HL-60/S4 (cell line): ENCODE measurements at regions not wholly inside any gene's neighbourhood (a gene's known extent, or its start where the extent isn't known, plus 50 kb on each side); places are given as distances from the start of the nearest gene placed in this dataset.
"Not testable (repeated sequence)": the region's sequence is repeated elsewhere in the genome, so short reads cannot be mapped to it uniquely, and the experiment has no call there.

Experiments
- in situ Hi-C: fragments of 300-500 bp; cut with MboI; formaldehyde crosslinking; loops from 2 replicates; pipeline ENCODE4 v1.14.3; 2022; ENCODE audit warnings: low sequenced_read_pairs

DNA sequence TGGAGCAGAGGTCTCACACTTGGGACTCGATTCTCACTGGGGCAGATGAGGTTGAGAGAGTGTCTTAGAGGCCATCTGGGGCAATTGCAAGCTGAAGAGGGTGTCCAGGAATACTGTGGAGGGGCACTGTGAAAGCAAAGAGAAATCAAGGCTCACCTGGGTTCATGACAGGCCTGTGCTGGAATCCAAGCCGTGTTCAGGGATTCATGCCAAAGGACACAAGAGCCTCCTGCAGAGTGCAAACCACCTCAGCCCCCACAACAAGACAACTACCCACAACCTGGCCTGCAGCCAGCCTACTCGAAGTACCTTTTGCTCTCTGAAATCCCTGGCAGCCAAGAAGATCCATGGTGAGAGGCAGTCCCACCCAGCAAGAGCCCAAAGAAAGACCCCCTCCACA is 2334.2 kb downstream of the TP53TG3F start:
- in situ Hi-C loops, result no loop called here

DNA sequence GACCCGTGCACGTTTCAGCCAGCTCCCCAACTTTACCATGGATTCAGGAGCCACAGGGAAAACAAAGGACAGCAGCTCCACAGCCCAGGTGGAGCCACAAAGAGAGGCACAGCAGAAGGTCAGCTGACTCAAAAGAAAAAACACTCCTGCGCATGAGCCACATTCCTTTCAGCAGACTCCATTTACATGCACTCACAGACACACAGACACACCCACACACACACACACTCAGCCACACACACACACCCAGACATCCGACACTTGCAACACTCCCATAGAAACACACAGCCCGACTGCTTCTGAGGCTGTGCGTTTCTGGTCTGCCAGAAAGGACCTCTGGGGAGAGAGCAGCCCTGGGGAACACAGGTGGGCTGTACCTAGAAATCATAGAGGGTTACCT is 2335.5 kb downstream of the TP53TG3F start:
- in situ Hi-C loops, result no loop called here

DNA sequence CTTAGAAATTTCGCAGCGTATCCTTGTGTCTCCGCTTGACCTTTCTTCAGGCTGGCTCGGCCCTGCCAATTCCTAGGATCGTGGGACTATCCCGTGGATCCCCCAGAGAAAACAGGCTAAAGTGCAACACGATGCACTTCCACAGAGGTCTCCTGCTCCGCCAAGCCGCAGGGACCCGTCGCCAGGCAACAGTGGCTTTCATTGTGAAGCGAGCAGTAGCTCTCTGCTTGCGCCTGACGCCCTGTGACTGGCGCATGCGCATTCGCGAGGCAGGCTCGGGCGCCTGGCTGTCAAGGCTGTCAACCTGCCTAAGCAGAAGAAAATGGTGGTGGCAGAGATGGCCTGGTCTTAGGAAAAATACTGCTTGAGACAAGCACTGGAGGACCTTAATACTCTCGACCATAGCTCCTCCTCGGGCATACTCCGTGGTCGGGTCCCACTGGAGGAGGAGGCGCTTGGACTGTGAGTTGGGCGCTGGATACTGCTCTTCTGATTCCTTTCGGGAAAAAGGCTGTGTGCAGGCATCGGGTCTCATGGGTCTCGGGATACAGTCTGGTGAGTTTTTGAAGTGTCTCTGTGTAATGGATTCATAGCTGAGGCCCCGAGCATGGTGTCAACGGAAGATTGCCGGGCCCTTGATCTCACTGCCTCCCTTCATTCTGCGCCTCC is 2336.1 kb downstream of the TP53TG3F start:
- in situ Hi-C loops, result no loop called here

DNA sequence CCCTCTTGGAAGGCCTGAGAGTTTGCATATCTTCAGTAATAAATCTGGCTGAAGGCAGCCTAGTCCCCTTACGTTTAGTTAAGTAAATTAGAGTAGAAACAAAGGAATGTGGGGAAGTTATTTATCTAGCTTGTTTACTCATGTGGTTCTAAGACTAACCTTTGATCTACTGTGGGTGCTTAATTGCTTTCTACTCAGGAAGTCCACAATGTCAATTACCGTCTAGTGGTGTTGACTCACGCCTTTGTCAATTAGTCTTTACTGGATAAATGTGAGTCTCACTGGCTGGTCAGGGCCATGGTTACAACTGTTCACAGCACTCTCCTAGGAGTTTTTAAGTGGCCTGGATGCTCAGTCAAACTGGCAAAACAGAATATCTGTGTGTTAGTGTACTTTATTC is 2338.4 kb downstream of the TP53TG3F start:
- in situ Hi-C loops, result no loop called here

DNA sequence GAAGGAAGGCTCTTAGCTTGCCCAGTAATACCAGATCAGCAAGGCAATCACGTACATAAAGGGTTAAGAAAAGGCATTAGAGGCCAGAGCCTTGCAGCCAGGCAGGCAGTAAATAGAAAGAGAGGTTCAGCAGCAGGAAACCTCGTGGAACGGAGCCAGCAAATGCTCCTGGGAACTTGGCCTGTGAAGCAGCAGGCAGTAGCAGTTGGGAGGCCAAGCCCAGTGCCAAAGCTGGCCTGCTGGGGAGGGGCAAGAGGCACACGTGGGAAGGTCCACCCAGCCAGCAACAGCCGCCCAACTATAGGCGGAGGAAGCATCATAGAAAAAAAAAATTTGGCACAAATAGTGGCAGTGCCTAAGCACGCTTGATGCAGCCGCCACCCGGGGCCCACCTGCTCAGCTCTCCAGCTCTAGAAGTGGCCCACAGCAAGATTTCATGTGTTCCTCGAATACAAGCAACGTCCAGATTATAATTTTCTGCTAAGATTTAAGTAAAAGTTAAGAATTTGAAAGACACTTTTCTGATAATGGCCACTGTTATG is 2339.5 kb downstream of the TP53TG3F start:
- in situ Hi-C loops, result no loop called here

DNA sequence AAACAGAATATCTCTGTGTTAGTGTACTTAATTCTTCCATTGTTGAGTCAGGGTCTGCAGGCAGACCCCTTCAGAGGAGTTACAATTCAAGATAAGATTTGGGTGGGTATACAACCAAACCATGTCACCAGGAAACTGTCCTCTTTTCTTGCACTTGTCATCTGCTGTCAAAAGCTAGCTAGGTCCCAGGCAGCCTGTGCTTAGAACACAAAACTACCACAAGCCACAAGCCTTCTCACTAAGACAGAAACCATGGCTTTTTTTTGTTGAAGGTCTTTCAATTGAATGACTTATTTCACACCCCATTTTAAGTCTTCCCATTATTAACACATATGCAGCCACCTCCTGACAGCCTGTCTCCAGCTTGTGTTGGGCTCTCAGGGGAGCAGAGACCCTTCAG is 2345.1 kb downstream of the TP53TG3F start:
- in situ Hi-C loops, result not testable (repeated sequence)

DNA sequence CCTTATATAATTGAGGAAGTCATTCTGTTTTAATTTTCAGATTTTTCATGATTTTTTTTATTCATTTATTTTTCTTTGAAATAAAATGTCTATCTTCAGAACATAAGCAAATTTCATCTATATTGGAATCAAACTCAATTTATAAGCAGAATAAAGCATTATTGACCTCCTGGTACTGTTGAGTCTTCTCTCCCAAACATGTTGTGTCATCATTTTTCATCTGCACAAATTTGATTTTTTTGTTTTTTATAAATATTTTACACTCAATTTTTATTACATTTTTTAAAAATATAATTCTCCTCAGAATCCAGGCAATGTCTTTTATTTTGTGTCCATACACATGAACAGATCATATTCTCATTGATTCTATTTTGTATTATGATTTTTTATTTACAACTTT is 2363.9 kb downstream of the TP53TG3F start:
- in situ Hi-C loops, result no loop called here

DNA sequence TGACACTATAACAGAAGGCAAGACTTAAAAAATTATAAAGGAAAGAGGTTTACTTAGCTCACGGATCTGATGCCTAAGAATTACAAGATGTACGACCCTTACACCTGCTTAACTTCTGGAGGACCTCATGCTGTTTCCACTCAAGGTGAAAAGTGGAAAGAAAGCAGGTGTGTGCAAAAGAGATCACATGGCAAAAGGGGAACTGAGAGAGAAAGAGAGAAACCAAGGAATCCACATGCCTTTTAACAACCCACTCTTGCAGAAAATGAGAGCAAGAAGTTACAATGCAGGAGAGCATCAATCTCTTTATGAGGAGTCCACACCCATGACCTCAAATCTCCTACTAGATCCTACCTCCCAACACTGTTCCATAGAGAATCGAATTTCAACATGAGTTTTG is 2382.2 kb downstream of the TP53TG3F start:
- in situ Hi-C loops, result no loop called here

DNA sequence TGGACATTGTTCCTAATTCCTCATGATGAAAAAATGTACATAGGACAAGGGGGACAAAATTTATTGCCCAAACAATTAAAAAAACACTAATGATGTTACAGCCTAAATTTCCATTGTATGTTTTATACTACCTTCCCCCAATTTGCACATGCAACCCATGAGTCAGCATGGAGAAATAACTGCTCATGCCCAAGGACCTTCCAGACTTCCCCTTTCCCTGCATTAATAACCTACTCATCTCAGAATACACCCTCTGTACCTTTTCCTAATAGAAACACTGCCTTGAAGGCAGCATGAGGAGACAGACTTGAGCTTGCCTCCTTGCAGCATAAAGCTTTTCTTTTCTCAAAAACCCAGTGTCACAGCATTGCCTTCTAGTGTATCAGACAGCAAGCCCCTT is 2402.8 kb downstream of the TP53TG3F start:
- in situ Hi-C loops, result no loop called here

DNA sequence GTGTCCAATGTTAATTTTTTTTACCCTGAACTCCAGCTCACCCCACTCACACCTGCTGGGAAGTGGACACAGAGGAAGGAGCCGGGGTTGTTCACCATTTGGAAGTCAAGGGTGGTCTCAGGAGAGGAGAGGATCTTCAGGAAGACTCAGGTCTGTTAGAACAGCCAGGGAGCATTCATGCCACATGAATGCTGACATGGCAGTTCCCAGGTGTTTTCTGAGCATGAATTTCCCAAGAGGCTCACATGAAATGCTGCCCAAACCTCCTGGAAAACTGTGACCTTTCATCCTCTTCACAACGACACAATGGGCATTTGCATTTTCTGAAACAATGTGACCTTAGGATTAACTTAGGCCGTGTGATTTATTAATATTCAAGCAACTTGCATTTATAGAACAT is 2409.2 kb downstream of the TP53TG3F start:
- in situ Hi-C loops, result no loop called here

DNA sequence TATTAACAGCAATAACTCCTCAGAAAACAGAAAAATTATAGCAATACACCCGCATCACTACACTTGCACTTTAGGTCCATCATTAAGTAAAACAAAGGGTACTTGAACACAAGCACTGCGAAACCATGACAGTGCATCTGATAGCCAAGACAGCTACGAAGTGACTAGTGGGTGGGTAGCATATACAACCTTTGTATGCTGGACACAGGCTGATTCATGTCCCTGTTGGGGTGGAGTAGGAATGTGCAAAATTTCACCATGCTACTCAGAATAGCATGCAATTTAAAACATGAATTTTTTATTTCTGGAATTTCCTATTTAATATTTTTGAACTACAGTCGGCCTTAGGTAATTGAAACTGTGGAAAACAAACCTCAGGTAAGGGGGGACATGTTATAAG is 2414.1 kb downstream of the TP53TG3F start:
- in situ Hi-C loops, result no loop called here

DNA sequence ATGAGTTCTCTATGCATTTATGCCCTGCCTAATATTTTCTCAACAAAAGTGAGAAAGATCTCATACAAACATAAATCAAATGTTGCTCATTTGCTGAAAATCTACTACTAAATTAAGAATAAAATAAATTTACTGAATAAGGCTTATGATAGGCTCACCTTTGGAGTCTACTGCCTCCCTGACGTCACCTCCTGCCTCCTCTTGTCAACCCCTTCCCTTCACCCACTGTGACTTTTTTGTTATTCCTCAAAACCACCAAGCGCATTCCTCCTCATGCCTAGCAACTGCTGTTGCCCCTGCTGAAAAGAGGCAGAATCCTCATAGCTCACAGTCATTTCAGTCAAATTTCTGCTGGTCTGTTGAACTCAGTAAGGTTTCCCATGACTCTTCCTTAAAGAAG is 2422.2 kb downstream of the TP53TG3F start:
- in situ Hi-C loops, result no loop called here

DNA sequence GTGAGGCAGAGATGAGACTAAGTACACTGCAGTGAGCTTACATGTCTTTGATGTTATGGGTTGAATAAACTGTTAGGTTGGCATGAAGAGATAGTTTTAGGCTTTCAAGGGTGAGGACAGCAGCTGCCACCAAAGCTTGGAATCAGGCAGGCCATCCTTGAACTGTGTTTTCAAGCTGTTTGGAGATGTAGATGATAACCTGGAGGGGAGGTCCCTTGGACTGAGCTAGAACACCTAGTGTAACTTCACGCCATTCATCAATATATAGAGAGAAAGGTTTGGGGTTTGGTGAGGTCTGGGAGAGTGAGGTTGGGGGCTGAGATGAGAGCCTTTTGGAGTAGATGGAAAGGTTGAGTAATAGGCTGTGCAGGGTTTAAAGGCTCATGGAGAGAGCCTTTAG is 2447.0 kb downstream of the TP53TG3F start:
- in situ Hi-C loops, result no loop called here

DNA sequence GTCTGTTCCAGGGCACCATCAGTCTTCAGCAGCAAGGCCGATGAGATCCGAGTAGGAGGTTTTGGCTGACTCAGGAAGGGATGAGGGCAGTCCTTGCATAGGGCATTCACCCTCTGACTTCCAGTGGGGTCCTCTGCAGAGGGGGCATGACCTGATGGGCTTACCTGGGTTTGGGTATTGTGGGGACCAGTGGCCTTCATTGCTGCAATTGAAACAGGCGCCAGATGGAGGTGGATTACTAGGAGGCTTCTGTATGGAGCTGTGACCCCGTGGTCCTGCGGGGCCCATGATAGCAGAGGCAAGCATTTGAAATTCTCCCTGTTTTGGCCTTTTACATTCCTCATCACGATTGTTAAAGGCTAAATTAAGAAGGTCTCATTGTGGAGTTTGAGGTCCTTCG is 2448.7 kb downstream of the TP53TG3F start:
- in situ Hi-C loops, result no loop called here

DNA sequence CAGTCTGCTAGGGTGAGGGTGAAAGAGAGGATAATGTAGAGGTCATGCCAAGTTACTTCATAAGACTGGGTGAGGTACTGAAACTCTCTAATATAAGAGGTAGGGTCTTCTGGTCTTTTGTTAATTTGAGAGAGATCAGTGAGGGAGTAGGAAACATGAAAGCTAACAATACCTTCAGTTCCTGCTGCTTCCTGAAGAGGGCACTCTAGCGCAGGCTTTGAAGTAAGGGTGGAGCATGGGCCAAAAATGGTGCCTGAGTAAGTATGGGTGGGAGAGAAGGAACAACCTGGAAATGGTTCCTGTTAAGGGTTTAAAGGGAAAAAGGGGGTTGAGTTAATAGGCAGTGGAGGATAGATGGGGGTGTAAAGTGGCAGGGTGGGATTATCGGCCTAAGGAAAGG is 2449.5 kb downstream of the TP53TG3F start:
- in situ Hi-C loops, result no loop called here

DNA sequence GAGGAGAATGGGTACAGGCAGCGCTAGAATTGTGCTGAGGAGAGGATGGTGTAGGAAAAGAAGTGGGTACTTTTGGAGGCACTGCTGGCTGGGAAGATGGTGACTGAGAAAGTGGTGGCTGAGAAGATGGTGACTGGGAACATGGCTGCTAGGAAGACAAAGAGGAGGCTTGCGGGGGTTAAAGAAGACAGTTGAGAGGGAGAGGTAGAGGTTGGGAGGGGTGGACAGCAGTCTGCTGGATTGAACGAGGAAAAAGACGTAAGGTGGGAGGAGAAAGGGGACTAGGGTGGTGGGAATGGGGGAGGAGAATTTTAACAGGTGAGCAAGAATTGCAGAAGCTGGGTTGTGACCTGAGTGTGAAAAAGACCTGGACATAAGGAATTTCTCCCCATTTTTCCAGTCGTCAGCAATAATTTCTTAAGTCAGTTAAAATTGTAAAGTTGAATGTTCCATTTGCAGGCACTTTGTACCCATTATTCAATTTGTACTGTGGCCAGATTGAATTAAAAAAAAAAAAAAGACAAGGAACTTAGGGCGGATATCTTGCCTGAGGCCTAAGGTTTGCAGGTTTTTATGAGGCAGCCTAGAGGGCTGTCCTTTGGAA is 2450.0 kb downstream of the TP53TG3F start:
- in situ Hi-C loops, result no loop called here

DNA sequence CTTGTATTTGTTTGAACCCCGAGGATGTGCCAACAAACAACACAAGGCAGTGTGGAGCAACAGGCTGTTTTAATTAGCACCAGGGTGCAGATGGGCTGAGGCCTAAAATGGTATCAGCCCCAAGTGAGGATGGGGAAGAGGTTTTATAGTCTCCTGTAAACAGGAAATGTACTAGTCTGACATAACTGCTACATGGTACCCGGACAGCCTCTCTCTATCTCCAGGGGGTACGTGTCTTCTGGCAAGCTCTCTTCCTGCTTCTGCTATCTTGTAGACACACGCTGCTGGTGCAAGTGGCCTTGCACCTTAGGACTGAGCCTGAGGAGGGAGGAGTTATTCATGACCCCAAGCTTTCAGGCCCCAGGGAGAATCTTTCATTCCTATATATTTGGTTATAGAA is 2451.0 kb downstream of the TP53TG3F start:
- in situ Hi-C loops, result no loop called here

DNA sequence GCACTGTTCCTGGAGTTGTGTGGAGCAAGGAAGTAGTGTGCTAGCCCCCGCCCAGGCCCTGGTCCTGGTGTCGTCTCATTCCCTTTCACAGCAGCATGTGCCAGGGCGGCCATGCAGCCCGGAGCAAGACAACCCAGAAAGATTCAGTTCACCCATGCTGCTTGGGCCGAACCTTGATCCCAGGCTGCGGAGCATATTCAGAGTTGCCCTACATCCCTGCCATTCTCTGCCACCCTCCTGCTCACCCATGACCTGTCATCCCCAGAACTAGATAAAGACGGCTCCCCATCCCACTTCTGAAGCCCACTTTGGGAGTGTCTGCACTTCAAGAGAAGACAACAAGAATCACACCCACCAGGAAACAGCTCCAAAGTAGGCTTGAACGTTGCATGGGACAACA is 2452.5 kb downstream of the TP53TG3F start:
- in situ Hi-C loops, result no loop called here

DNA sequence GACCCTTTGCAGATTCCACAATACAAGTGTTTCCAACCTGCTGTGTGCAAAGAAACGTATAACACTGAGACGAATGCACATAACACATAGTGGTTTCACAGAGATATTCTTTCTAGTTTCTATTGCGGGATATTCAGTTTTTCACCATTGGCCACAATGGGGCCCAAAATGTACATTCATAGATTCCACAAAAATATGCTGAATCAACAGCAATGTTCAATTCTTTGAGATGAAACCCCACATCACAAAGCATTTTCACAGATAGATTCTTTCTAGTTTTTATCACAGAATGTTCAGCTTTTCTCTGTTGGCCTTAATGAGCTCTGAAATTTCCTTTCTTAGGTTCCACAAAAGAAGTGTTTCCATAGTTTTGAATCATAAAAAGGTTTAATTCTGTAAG is 2472.3 kb downstream of the TP53TG3F start:
- in situ Hi-C loops, result no loop called here
